ENCODE measurements at regions not wholly inside any gene's neighbourhood (a gene's known extent, or its start where the extent isn't known, plus 50 kb on each side); places are given as distances from the start of the nearest gene placed in this dataset.

DNA sequence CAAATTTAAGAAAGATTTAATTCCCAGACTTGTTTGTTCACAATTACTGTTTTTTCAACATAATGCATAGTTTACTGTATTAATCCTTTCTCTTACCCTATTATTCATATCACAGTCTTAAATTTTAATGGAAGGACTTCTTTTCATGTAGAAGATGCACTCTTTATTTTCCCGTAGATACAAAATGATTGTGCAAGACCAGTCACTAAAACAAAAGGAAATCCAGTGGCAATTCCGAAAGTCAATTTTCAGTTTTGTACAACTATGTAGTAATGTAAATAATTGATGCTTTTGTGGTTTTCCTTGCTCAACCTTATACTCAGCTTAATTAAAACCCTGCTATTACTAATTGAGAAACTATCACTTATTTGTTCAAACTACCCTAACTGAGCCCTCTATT lies 361.5 kb upstream of the PTCHD4 start:
- TF ChIP-seq, protein P1, sequence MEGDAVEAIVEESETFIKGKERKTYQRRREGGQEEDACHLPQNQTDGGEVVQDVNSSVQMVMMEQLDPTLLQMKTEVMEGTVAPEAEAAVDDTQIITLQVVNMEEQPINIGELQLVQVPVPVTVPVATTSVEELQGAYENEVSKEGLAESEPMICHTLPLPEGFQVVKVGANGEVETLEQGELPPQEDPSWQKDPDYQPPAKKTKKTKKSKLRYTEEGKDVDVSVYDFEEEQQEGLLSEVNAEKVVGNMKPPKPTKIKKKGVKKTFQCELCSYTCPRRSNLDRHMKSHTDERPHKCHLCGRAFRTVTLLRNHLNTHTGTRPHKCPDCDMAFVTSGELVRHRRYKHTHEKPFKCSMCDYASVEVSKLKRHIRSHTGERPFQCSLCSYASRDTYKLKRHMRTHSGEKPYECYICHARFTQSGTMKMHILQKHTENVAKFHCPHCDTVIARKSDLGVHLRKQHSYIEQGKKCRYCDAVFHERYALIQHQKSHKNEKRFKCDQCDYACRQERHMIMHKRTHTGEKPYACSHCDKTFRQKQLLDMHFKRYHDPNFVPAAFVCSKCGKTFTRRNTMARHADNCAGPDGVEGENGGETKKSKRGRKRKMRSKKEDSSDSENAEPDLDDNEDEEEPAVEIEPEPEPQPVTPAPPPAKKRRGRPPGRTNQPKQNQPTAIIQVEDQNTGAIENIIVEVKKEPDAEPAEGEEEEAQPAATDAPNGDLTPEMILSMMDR (IDR thresholded peaks at IDR 0.05) = no peak
- ATAC-seq = no peak

DNA sequence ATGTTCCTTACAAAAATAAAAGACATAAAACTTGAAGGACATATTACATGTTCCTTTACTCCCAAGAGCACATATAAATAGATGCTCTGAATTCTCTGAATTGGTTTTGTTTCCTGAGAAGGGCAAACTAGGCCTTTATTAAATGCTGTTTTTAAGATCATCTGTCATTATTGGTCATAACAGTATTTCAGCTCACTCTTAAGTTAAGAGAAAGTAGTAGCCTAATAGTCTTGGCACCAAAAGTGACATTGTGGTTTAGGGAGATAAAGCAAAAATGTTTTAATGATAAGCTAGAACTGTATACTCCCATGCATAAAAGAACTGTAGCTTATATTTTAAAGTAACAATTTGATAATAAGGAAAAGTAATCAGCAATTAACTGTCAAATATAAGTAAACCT lies 361.1 kb upstream of the PTCHD4 start:
- DNase-seq (no peak), ATAC-seq (no peak)
- H3K36me3 Mint-ChIP-seq (ENCODE audit: low read depth) = no peaks in the 10 kb centered on the region
- peaks cover 4% of the 10 kb centered on the region for H3K9me3 Mint-ChIP-seq
- H3K27ac Mint-ChIP-seq = no peak overlapping the region
- H3K4me1 Mint-ChIP-seq (ENCODE audit: low read depth) = no peaks in the 10 kb centered on the region
- CTCF ChIA-PET = no interaction called here
- POLR2A ChIA-PET = no interaction called here
- H3K27me3 Mint-ChIP-seq = no peaks in the 10 kb centered on the region
- no peak overlapping the region for H3K4me3 Mint-ChIP-seq
- TF ChIP-seq, protein P1 (IDR thresholded peaks at IDR 0.05) = no peak
- intact Hi-C loops (cut with micrococcal nuclease) = no loop called here

More for the DNA sequence above, 361.5 kb upstream of the PTCHD4 start:
- Mint-ChIP-seq H3K4me3 (no peak overlapping the region), H3K27me3 (no peaks in the 10 kb centered on the region), H3K4me1 (ENCODE audit: low read depth) (no peaks in the 10 kb centered on the region), H3K27ac (no peak overlapping the region), H3K36me3 (ENCODE audit: low read depth) (no peaks in the 10 kb centered on the region), H3K9me3 (peaks cover 4% of the 10 kb centered on the region)
- ChIA-PET POLR2A (no interaction called here), CTCF (no interaction called here)
- no peak for DNase-seq
- intact Hi-C loops (cut with micrococcal nuclease) = no loop called here

GRCh38 chr6:48471326-48471725 lies 360.3 kb upstream of the PTCHD4 start:
- intact Hi-C loops (cut with micrococcal nuclease) = no loop called here
- ATAC-seq (no peak), DNase-seq (no peak)
- no peaks in the 10 kb centered on the region for H3K36me3 Mint-ChIP-seq (ENCODE audit: low read depth)
- no peaks in the 10 kb centered on the region for H3K4me1 Mint-ChIP-seq (ENCODE audit: low read depth)
- no peak overlapping the region for H3K27ac Mint-ChIP-seq
- TF ChIP-seq, protein P1 (IDR thresholded peaks at IDR 0.05) = no peak
- ChIA-PET POLR2A (no interaction called here), CTCF (no interaction called here)
- peaks cover 4% of the 10 kb centered on the region for H3K9me3 Mint-ChIP-seq
- no peaks in the 10 kb centered on the region for H3K27me3 Mint-ChIP-seq
- no peak overlapping the region for H3K4me3 Mint-ChIP-seq

GRCh38 chr6:48449002-48449401 lies 338.0 kb upstream of the PTCHD4 start:
- Mint-ChIP-seq H3K9me3 (peaks cover 10% of the 10 kb centered on the region), H3K4me3 (no peak overlapping the region), H3K4me1 (ENCODE audit: low read depth) (no peaks in the 10 kb centered on the region), H3K27me3 (no peaks in the 10 kb centered on the region), H3K36me3 (ENCODE audit: low read depth) (no peaks in the 10 kb centered on the region), H3K27ac (no peak overlapping the region)
- ChIA-PET POLR2A (no interaction called here), CTCF (no interaction called here)
- no peak for DNase-seq
- intact Hi-C loops (cut with micrococcal nuclease) = no loop called here
- TF ChIP-seq, protein P1 (IDR thresholded peaks at IDR 0.05) = no peak
- no peak for ATAC-seq

GRCh38 chr6:48447251-48447650 lies 336.3 kb upstream of the PTCHD4 start:
- Mint-ChIP-seq H3K9me3 (peaks cover 8% of the 10 kb centered on the region), H3K36me3 (ENCODE audit: low read depth) (no peaks in the 10 kb centered on the region), H3K27ac (no peak overlapping the region), H3K4me1 (ENCODE audit: low read depth) (no peaks in the 10 kb centered on the region), H3K4me3 (no peak overlapping the region), H3K27me3 (no peaks in the 10 kb centered on the region)
- intact Hi-C loops (cut with micrococcal nuclease) = no loop called here
- DNase-seq = no peak
- POLR2A ChIA-PET = no interaction called here
- TF ChIP-seq, protein P1 (IDR thresholded peaks at IDR 0.05) = no peak
- CTCF ChIA-PET = no interaction called here
- no peak for ATAC-seq
